ENCODE measurements at regions not wholly inside any gene's neighbourhood (a gene's known extent, or its start where the extent isn't known, plus 50 kb on each side); places are given as distances from the start of the nearest gene placed in this dataset.
"Not testable (repeated sequence)": the region's sequence is repeated elsewhere in the genome, so short reads cannot be mapped to it uniquely, and the experiment has no call there.

DNA sequence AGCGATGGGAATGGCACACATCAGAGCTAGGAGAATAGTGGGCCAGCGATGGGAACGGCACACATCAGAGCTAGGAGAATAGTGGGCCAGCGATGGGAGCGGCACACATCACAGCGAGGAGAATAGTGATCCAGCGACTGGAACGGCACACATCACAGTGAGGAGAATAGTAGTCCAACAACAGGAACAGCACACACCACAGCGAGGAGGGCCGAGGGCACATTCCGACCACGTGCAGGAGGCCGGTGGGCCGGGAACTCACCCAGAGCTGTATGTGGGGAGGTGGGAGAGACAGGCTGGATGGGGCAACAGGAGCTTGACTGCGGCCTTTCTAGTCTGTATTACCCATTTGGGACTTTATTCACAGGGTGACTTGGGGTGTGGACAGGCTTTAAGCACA lies 271.1 kb upstream of the IRX4 start:
- peak; percentile 62 for DNase-seq
- no peaks in the 10 kb centered on the region for H3K36me3 ChIP-seq
- no peak overlapping the region for H3K27ac ChIP-seq
- 83 to 93% (median 86%) methylated on average over 15 of the region's 15 CpGs for WGBS, 5 donors
- H3K4me1 ChIP-seq: no peaks in the 10 kb centered on the region
- peaks cover 0 to 5% (median 0%) of the 10 kb centered on the region in 8 donors for H3K9me3 ChIP-seq
- H3K4me3 ChIP-seq: no peak overlapping the region
- TF ChIP-seq CTCF (IDR thresholded peaks at IDR 0.05 in 8 of 11, conservative IDR thresholded peaks at IDR 0.05 in 3 of 11) (no peak), POLR2AphosphoS5 (IDR thresholded peaks at IDR 0.05) (no peak), POLR2A (IDR thresholded peaks at IDR 0.05) (no peak)
- intact Hi-C loops (cut with DNase I; ENCODE audit: low total_unique reads): no loop called here
- peaks cover 0 to 22% (median 0%) of the 10 kb centered on the region in 7 donors for H3K27me3 ChIP-seq (replicated peaks in 1 of 7)

DNA sequence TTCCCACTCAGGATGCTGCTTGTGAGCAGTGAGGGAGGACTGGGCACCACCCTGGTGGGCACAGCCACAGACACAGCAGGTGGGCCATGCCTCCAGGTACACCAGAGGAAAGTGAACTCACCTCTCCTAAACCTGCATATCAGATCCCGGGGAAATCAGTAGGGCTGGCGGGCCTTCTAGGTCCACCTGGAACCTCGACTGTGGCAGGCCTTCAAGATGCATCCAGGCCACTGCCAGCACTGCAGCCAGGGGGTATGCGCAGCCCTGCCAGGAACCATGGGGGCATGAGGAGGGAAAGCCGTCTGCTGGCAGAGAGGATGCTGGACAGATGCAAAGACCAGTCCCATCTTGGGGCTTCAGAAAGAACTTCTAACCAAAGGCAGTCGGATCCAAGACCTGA lies 270.6 kb upstream of the IRX4 start:
- Histone ChIP-seq H3K27ac (no peak overlapping the region), H3K4me3 (no peak overlapping the region), H3K36me3 (no peaks in the 10 kb centered on the region), H3K4me1 (no peaks in the 10 kb centered on the region), H3K27me3 (replicated peaks in 1 of 7) (peaks cover 0 to 22% (median 0%) of the 10 kb centered on the region in 7 donors), H3K9me3 (peaks cover 0 to 5% (median 0%) of the 10 kb centered on the region in 8 donors)
- intact Hi-C loops (cut with DNase I; ENCODE audit: low total_unique reads): no loop called here
- TF ChIP-seq POLR2AphosphoS5 (IDR thresholded peaks at IDR 0.05) (no peak), CTCF (IDR thresholded peaks at IDR 0.05 in 8 of 11, conservative IDR thresholded peaks at IDR 0.05 in 3 of 11) (no peak), POLR2A (IDR thresholded peaks at IDR 0.05) (no peak)
- peak; percentile 42 for DNase-seq
- WGBS, 5 donors: 73 to 93% (median 85%) methylated on average over 5 to 6 of the region's 6 CpGs

DNA sequence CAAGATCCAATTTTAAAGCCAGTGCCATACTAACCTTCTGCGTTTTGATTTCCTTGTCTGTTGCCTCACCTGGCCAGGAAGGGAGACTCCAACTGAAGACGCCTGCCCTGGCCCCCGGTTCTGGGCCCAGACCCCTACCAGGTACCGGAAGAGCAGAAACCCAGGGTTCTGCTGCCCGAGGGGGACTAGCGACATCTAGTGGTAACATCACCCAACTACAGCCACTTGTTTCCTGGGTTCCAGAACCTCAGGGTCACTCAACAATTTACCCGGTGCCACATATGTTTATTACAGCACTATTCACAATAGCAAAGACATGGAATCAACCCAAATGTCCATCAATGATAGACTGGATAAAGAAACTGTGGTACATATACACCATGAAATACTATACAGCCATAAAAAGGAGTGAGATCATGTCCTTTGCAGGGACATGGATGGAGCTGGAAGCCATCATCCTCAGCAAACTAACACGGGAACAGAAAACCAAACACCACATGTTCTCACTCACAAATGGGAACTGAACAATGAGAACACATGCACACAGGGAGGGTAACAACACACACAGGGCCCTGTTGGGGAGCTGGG lies 268.7 kb upstream of the IRX4 start:
- peak; percentile 31 for DNase-seq

GRCh38 chr5:2149195-2149539 lies 266.4 kb upstream of the IRX4 start:
- WGBS, 5 donors: 50 to 71% (median 61%) methylated on average over 8 to 15 of the region's 15 CpGs
- Histone ChIP-seq H3K4me3 (no peak overlapping the region), H3K9me3 (peaks cover 0 to 15% (median 2%) of the 10 kb centered on the region in 8 donors), H3K4me1 (no peaks in the 10 kb centered on the region), H3K27me3 (replicated peaks in 1 of 7) (peaks cover 0 to 28% (median 0%) of the 10 kb centered on the region in 7 donors), H3K27ac (no peak overlapping the region), H3K36me3 (no peaks in the 10 kb centered on the region)
- intact Hi-C loops (cut with DNase I; ENCODE audit: low total_unique reads): no loop called here
- DNase-seq: peak; percentile 61
- TF ChIP-seq POLR2AphosphoS5 (IDR thresholded peaks at IDR 0.05): no peak

More for the DNA sequence above, 268.7 kb upstream of the IRX4 start:
- intact Hi-C loops (cut with DNase I; ENCODE audit: low total_unique reads); H3K9me3 ChIP-seq; H3K4me1 ChIP-seq; H3K4me3 ChIP-seq; H3K27ac ChIP-seq; H3K36me3 ChIP-seq: not testable (repeated sequence)
- TF ChIP-seq CTCF (IDR thresholded peaks at IDR 0.05 in 8 of 11, conservative IDR thresholded peaks at IDR 0.05 in 3 of 11): peak in 8 of 11 experiments; percentile 28 to 57 (median 54)
- peaks cover 0 to 22% (median 0%) of the 10 kb centered on the region in 7 donors for H3K27me3 ChIP-seq (replicated peaks in 1 of 7)
- WGBS, 5 donors: 20 to 31% (median 22%) methylated on average over 8 of the region's 8 CpGs

Data from spleen (tissue), 11 donors.